Stimulated activated effector memory CD8-positive, alpha-beta T cell treated with anti-CD3 and anti-CD28 coated beads, Interleukin-12 subunit alpha, Interleukin-12 subunit beta, amount 100 ng/mL, for 72 hours (primary cell): ENCODE measurements at regions not wholly inside any gene's neighbourhood (a gene's known extent, or its start where the extent isn't known, plus 50 kb on each side); places are given as distances from the start of the nearest gene placed in this dataset.

Source experiments
- ATAC-seq: fragments of 150-1000 bp; cut with Tn5 transposase; 2 replicates; pipeline ENCODE4 v1.10.0; 2021
- DNase-seq, 2 donors: peaks; one replicate each; pipeline ENCODE4 v3.0.0; 2021 to 2022; ENCODE audit warnings: low spot score in 2 of 2
- H3K27ac Mint-ChIP-seq: one replicate; pipeline ENCODE4 v1.8.0; 2022; ENCODE audit warnings: mild to moderate bottlenecking, mixed read lengths
- H3K36me3 Mint-ChIP-seq: one replicate; pipeline ENCODE4 v1.8.0; 2022; ENCODE audit warnings: mild to moderate bottlenecking, mixed read lengths
- H3K4me1 Mint-ChIP-seq: one replicate; pipeline ENCODE4 v1.8.0; 2022; ENCODE audit warnings: mixed read lengths
- H3K4me3 Mint-ChIP-seq: one replicate; pipeline ENCODE4 v1.8.0; 2022; ENCODE audit warnings: mild to moderate bottlenecking, mixed read lengths
- H3K9me3 Mint-ChIP-seq: one replicate; pipeline ENCODE4 v1.8.0; 2022; ENCODE audit warnings: mixed read lengths

- no peak overlapping the region for H3K4me3 Mint-ChIP-seq
- no peak overlapping the region for H3K27ac Mint-ChIP-seq
- H3K9me3 Mint-ChIP-seq: no peaks in the 10 kb centered on the region
- DNase-seq (no peak), ATAC-seq (no peak)
- H3K36me3 Mint-ChIP-seq: no peaks in the 10 kb centered on the region
- H3K4me1 Mint-ChIP-seq: no peaks in the 10 kb centered on the region
These were observed 187.0 kb downstream of the AASDH start for GRCh38 chr4:56200275-56200674.

DNA sequence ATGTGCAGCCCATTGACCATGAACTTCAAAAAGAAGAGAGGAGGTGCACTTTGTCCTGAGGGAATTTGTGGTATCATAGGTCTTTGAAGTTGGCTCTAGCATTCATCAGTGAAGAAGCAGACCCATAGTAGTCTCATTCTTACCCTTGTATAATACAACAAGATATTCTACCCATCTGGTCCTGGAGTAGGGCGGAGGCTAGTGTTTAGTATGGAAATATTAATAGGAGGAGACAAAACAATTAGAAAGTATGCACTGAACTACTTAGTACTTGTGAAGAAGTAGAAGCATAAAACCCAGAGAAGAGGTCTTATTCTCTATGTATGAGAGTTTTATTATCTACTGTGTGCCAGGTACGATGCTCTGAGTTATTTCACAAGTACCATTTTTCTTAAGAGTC is 189.0 kb downstream of the AASDH start:
- Mint-ChIP-seq H3K36me3 (no peaks in the 10 kb centered on the region), H3K27ac (no peak overlapping the region), H3K4me3 (no peak overlapping the region), H3K4me1 (no peaks in the 10 kb centered on the region), H3K9me3 (no peaks in the 10 kb centered on the region)
- ATAC-seq (no peak), DNase-seq (no peak)

- H3K4me1 Mint-ChIP-seq: no peaks in the 10 kb centered on the region
These were observed 189.9 kb downstream of the AASDH start for GRCh38 chr4:56197387-56197786.

GRCh38 chr4:56195025-56195424 is 192.3 kb downstream of the AASDH start:
- H3K27ac Mint-ChIP-seq: no peak overlapping the region
- no peak for ATAC-seq
- no peak for DNase-seq
- H3K4me3 Mint-ChIP-seq: no peak overlapping the region
- no peaks in the 10 kb centered on the region for H3K4me1 Mint-ChIP-seq
- H3K36me3 Mint-ChIP-seq: no peaks in the 10 kb centered on the region
- peaks cover 2% of the 10 kb centered on the region for H3K9me3 Mint-ChIP-seq

More at GRCh38 chr4:56197387-56197786, 189.9 kb downstream of the AASDH start:
- Mint-ChIP-seq H3K9me3 (no peaks in the 10 kb centered on the region), H3K4me3 (no peak overlapping the region), H3K27ac (no peak overlapping the region), H3K36me3 (no peaks in the 10 kb centered on the region)
- no peak for DNase-seq
- ATAC-seq: no peak

DNA sequence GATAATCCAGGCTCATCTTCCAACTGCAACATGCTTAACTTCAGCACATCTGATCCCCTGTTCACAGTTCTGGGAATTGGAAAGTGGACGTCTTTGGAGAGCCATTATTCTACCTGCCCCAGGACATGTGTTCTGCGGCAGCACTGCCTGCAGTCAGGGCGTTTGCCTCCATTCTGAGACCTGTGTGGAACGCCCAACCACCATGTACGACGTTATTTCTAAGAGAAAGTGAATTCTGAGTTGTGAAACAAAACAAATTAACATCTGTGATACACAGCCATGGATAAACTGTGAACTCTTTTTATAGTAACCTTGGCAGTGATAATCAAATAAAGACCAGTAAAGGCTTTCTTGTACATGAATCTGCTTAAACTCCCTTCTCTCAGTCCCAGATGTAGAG is 195.8 kb downstream of the AASDH start:
- Mint-ChIP-seq H3K4me3 (no peak overlapping the region), H3K4me1 (no peaks in the 10 kb centered on the region), H3K9me3 (peaks cover 2% of the 10 kb centered on the region), H3K36me3 (no peaks in the 10 kb centered on the region), H3K27ac (no peak overlapping the region)
- DNase-seq: no peak
- ATAC-seq: no peak

DNA sequence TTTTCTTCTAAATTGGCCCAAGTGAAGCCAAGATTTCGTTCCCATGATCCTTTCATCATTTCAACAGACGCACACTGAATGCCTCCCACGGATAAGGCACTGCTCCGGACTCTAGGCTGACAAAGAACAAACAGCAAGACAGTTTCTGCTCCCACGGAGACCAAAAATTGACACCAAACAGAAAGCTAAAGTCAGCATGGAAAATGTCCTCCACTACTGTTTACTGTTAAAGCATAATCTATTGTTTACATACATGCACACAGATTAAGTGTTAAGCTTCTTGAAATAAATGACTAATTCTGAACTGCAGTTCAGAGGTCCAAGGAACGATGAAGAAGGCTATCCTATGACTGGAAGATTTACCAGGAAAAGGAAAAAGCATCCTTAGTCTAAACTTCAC is 199.6 kb downstream of the AASDH start:
- DNase-seq (no peak), ATAC-seq (no peak)
- Mint-ChIP-seq H3K36me3 (no peaks in the 10 kb centered on the region), H3K4me3 (no peak overlapping the region), H3K4me1 (no peaks in the 10 kb centered on the region), H3K27ac (no peak overlapping the region), H3K9me3 (peaks cover 2% of the 10 kb centered on the region)

DNA sequence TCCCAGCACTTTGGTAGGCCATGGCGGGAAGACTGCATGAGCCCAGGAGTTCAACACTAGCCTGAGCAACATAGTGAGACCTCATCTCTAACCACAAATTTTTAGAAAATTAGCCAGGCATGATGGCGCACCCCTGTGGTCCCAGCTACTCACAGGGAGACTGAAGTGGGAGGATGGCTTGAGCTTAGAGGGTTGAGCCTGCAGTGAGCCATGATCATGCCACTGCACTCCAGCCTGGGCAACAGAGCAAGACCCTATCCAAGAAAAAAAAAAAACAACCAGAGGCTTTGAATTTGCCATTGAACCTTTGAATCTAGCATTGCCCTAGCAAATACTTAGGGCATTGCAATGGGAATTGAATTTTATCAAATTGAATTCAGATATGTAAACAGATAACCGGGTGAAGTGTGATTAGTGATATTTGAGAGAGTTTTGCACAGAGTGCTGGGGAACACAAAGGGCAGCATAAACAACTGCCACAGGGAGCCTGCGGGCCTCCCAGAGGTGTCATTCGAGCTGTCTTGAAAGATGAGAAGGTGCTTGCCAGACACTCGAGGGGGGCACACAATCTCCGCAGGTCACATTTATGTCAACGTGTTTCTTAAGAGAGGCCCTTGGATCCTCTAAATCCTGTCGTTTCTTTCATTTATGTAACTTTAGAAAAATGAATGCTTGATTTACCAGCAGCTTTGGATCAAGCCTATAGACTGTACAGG is 200.3 kb downstream of the AASDH start:
- no peak overlapping the region for H3K4me3 Mint-ChIP-seq
- H3K4me1 Mint-ChIP-seq: no peaks in the 10 kb centered on the region
- H3K27ac Mint-ChIP-seq: no peak overlapping the region
- ATAC-seq (no peak), DNase-seq (no peak)
- H3K36me3 Mint-ChIP-seq: no peaks in the 10 kb centered on the region
- peaks cover 2% of the 10 kb centered on the region for H3K9me3 Mint-ChIP-seq

DNA sequence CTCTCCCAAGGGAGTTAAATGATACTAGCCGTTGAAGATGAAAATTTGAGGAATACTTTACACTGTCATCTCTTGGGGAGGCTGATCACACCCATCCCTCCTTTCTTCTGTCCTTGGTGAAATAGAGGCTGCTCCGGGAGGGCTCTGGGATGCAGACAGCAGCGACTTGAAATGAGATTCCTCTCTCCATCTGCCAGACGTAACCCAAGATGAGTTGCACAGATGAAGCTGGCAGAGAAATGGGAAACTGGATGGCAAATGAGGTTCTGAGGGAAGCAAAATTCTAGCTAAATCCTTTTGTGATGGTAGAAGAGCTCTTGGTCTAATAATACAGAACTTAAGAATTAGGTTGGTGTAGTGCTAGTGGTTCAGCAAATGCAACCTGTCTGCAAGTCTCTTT is 201.4 kb downstream of the AASDH start:
- ATAC-seq (no peak), DNase-seq (no peak)
- Mint-ChIP-seq H3K36me3 (no peaks in the 10 kb centered on the region), H3K9me3 (no peaks in the 10 kb centered on the region), H3K27ac (no peak overlapping the region), H3K4me1 (peaks cover 10% of the 10 kb centered on the region), H3K4me3 (no peak overlapping the region)

- DNase-seq (no peak), ATAC-seq (no peak)
- Mint-ChIP-seq H3K9me3 (no peaks in the 10 kb centered on the region), H3K36me3 (no peaks in the 10 kb centered on the region), H3K27ac (no peak overlapping the region), H3K4me1 (peaks cover 12% of the 10 kb centered on the region), H3K4me3 (no peak overlapping the region)
These were observed 203.1 kb downstream of the AASDH start for GRCh38 chr4:56184214-56184613.

- peaks cover 12% of the 10 kb centered on the region for H3K4me1 Mint-ChIP-seq
- H3K9me3 Mint-ChIP-seq: no peaks in the 10 kb centered on the region
- H3K36me3 Mint-ChIP-seq: no peaks in the 10 kb centered on the region
- no peak overlapping the region for H3K27ac Mint-ChIP-seq
- DNase-seq (no peak), ATAC-seq (no peak)
- no peak overlapping the region for H3K4me3 Mint-ChIP-seq
These were observed 203.8 kb downstream of the AASDH start for GRCh38 chr4:56183344-56183959.

DNA sequence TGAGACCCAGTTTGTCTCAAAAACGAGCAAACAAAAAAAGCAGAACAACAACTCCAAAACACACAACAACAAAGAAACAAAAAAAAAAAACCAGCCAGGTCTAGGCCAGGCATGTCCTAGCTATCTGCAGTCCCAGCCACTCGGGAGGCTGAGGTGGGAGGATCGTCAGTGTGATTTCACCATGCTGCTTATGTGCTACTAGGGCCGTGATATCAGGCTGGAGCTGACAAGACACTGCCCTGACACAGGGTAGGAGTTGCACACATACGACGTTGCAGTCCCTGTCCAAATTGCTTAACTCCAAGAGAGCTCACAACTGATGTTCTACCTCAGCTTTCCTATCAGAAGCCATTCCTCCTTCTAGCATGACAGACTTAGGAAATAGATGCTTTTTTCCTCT is 204.9 kb downstream of the AASDH start:
- ATAC-seq (no peak), DNase-seq (no peak)
- Mint-ChIP-seq H3K36me3 (no peaks in the 10 kb centered on the region), H3K27ac (no peak overlapping the region), H3K4me3 (no peak overlapping the region), H3K4me1 (peaks cover 12% of the 10 kb centered on the region), H3K9me3 (no peaks in the 10 kb centered on the region)

DNA sequence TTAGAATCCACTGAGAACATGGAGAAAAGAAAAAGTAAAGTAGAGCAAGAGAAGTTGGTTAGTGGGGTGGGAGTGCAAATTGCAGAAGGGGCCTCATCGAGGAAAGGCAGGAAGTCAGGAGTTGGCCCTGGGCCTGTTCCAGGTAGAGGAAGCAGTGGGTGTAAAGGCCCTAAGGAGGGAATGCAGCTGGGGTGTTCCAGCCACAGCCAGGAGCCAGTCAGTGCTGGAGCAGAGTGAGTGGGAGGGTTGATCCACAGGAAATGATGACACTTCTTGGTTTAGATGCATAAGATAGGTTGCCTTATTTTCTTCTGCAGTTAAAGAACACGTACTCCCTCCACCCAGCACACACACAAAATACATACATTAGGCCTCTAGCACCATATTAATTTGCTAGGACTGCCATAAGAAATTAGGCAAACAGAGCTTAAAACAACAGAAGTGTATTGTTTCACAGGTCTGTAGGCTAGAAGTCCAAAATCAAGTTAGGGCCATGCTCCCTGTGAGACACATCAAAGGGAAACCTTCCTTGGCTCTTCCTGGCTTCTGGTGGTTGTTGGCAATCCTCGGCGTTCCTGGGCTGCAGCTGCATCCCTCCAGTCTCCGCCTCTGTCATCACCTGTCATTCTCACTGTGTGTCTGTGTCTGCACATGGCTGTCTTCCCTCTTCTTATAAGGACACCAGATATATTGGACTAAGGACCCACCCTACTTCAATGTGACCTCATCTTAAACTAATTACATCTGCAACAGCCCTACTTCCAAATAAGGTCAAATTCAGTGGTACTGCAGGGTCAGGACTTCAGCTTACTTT is 205.9 kb downstream of the AASDH start:
- ATAC-seq (peak; percentile 78), DNase-seq (no peak)
- peaks cover 4% of the 10 kb centered on the region for H3K9me3 Mint-ChIP-seq
- no peak overlapping the region for H3K27ac Mint-ChIP-seq
- H3K4me1 Mint-ChIP-seq: peaks cover 12% of the 10 kb centered on the region
- H3K4me3 Mint-ChIP-seq: no peak overlapping the region
- H3K36me3 Mint-ChIP-seq: no peaks in the 10 kb centered on the region

DNA sequence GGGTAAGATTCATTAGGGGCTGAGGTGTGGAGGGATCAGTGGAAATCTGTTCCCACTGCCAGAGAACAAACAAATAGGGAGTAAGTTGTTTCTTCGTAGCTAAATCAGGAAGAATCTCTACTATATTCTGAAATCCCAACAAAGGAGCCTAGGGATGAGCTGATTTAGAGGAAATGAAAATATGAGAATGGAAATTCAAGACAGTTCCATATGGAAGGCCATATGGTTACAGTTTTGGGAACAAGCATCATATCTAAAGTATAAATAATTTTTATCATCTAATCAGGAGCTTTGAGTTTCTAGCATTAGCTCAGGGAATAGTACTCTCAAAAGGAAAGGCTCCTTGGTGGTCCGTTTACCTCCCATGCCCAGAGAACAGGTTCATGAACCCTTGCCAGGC is 218.2 kb downstream of the AASDH start:
- Mint-ChIP-seq H3K36me3 (no peaks in the 10 kb centered on the region), H3K4me3 (no peak overlapping the region), H3K27ac (no peak overlapping the region), H3K9me3 (no peaks in the 10 kb centered on the region), H3K4me1 (no peaks in the 10 kb centered on the region)
- DNase-seq (no peak), ATAC-seq (no peak)

DNA sequence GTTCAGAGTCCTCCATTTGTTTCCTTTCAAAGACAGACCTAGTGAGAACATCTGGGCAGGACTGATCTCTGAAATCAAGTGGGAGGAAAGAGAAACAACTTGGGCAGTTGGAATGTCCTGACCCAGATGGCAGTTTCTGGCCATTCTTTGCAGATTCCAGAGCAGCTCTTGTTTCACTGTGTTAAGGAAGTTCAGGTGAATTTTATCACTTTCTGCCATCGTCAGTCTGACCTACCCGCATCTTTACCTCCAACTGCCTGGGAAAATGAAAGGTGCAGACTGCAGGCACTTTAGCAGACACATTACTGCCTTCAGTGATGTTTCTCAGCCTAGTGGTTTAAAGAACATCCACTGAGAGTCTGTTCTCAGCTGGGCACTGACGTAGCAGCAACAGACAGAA is 216.2 kb downstream of the CEP135 start:
- Mint-ChIP-seq H3K27ac (no peak overlapping the region), H3K4me3 (no peak overlapping the region), H3K9me3 (no peaks in the 10 kb centered on the region), H3K4me1 (no peaks in the 10 kb centered on the region), H3K36me3 (no peaks in the 10 kb centered on the region)
- DNase-seq (no peak), ATAC-seq (no peak)

DNA sequence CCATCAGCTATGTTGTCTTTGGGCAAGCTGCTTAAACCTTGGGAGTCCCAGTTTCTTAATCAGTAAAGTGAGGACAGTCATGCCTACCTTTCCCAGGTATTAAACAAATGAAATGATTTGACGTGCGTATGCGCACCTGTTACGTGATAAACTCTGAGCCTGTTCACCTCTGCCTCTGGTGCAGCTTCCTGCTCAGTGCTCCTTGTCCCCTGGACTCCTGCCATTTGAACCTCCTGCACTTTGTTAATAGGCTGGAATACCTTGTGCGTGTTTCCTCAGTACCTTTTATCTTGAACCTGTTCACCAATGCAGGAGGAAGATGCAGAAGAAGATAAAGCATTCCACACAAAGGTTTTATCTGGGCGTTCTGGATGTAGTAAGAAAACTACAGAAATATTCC is 211.9 kb downstream of the CEP135 start:
- H3K27ac Mint-ChIP-seq: no peak overlapping the region
- H3K4me3 Mint-ChIP-seq: no peak overlapping the region
- ATAC-seq: no peak
- no peaks in the 10 kb centered on the region for H3K36me3 Mint-ChIP-seq
- no peak for DNase-seq
- H3K9me3 Mint-ChIP-seq: no peaks in the 10 kb centered on the region
- H3K4me1 Mint-ChIP-seq: no peaks in the 10 kb centered on the region

- DNase-seq: no peak
- no peaks in the 10 kb centered on the region for H3K4me1 Mint-ChIP-seq
- H3K4me3 Mint-ChIP-seq: no peak overlapping the region
- H3K36me3 Mint-ChIP-seq: no peaks in the 10 kb centered on the region
- H3K9me3 Mint-ChIP-seq: no peaks in the 10 kb centered on the region
- H3K27ac Mint-ChIP-seq: no peak overlapping the region
- peak; percentile 77 for ATAC-seq
These were observed 209.7 kb downstream of the CEP135 start for GRCh38 chr4:56158483-56158882.
